GM23248 (cell line): ENCODE measurements at regions not wholly inside any gene's neighbourhood (a gene's known extent, or its start where the extent isn't known, plus 50 kb on each side); places are given as distances from the start of the nearest gene placed in this dataset.

Source experiments
- DNase-seq: peaks from one replicate; pipeline ENCODE4 v3.0.0-alpha.2; 2015
- H2AFZ ChIP-seq: fragments of 200-600 bp; sonication (generic); 2 replicates; pipeline ENCODE4 v1.6.1; 2016; ENCODE audit warnings: antibody characterized with exemption
- H3F3A ChIP-seq: fragments of 200-600 bp; sonication (generic); 2 replicates; pipeline ENCODE4 v1.6.1; 2016; ENCODE audit warnings: mild to moderate bottlenecking, antibody characterized with exemption, mixed run types; ENCODE audit not compliant: insufficient read depth
- H3K27ac ChIP-seq: fragments of 200-600 bp; sonication (generic); 2 replicates; pipeline ENCODE4 v1.5.1; 2016; ENCODE audit warnings: mild to moderate bottlenecking
- H3K27me3 ChIP-seq: fragments of 200-600 bp; sonication (generic); replicated peaks from 2 replicates; pipeline ENCODE4 v1.6.1; 2016; ENCODE audit warnings: mild to moderate bottlenecking; ENCODE audit not compliant: insufficient read depth
- H3K36me3 ChIP-seq: fragments of 200-600 bp; sonication (generic); 2 replicates; pipeline ENCODE4 v1.6.1; 2016; ENCODE audit warnings: low read depth, mild to moderate bottlenecking
- H3K4me1 ChIP-seq: fragments of 200-600 bp; sonication (generic); 2 replicates; pipeline ENCODE4 v1.6.1; 2016; ENCODE audit warnings: mild to moderate bottlenecking; ENCODE audit not compliant: insufficient read depth
- H3K4me2 ChIP-seq: fragments of 200-600 bp; sonication (generic); one replicate; pipeline ENCODE4 v1.6.1; 2016; ENCODE audit warnings: mild to moderate bottlenecking; ENCODE audit not compliant: unreplicated experiment
- H3K4me3 ChIP-seq: fragments of 200-600 bp; sonication (generic); 2 replicates; pipeline ENCODE4 v1.5.1; 2016; ENCODE audit warnings: mild to moderate bottlenecking
- H3K79me2 ChIP-seq: fragments of 200-600 bp; sonication (generic); 2 replicates; pipeline ENCODE4 v1.6.1; 2016; ENCODE audit warnings: mild to moderate bottlenecking; ENCODE audit not compliant: insufficient read depth
- H3K9ac ChIP-seq: fragments of 200-600 bp; sonication (generic); 2 replicates; pipeline ENCODE4 v1.6.1; 2016; ENCODE audit warnings: mild to moderate bottlenecking
- H3K9me2 ChIP-seq: fragments of 200-600 bp; sonication (generic); 2 replicates; pipeline ENCODE4 v1.6.1; 2016; ENCODE audit warnings: mixed run types, mild to moderate bottlenecking, moderate library complexity; ENCODE audit not compliant: insufficient read depth
- H3K9me3 ChIP-seq: fragments of 200-600 bp; sonication (generic); one replicate; pipeline ENCODE4 v1.6.1; 2017; ENCODE audit warnings: low read depth
- H4K20me1 ChIP-seq: fragments of 200-600 bp; sonication (generic); 2 replicates; pipeline ENCODE4 v1.6.0; 2016; ENCODE audit not compliant: insufficient read depth
- EZH2 ChIP-seq: fragments of 200-600 bp; sonication (generic); IDR thresholded peaks from 2 replicates; pipeline ENCODE4 v1.6.1; 2018; ENCODE audit warnings: antibody characterized with exemption, mild to moderate bottlenecking; ENCODE audit not compliant: insufficient read depth, poor library complexity, severe bottlenecking
- EZH2phosphoT487 ChIP-seq: fragments of 200-600 bp; sonication (generic); IDR thresholded peaks from 2 replicates; pipeline ENCODE4 v1.6.1; 2018; ENCODE audit warnings: antibody characterized with exemption, moderate library complexity, mild to moderate bottlenecking, low read depth; ENCODE audit not compliant: insufficient read depth
- WGBS, 2 experiments: methylation state at CpG; one replicate each; pipeline ENCODE4 v1.1.6; 2015 to 2017; ENCODE audit warnings: low lambda C conversion rate in 2 of 2, low coverage in 1 of 2; ENCODE audit errors: missing lambda C conversion rate in 2 of 2; 5-methylcytosine and 5-hydroxymethylcytosine counted together
- in situ Hi-C: fragments of 300-500 bp; cut with MboI; formaldehyde crosslinking; loops from 2 replicates; pipeline ENCODE4 v1.15.0; 2020

GRCh38 chr4:147360301-147360700 is 120.6 kb upstream of the EDNRA start:
- DNase-seq, result peak; percentile 79
- Histone ChIP-seq H3K4me1 (peaks cover 38% of the 10 kb centered on the region), H3K79me2 (no peaks in the 10 kb centered on the region), H3K36me3 (no peaks in the 10 kb centered on the region), H3K27me3 (no peaks in the 10 kb centered on the region), H3K9me3 (no peaks in the 10 kb centered on the region), H3K27ac (peak overlapping the region; percentile 34), H3K9me2 (no peaks in the 10 kb centered on the region), H3K4me2 (peak overlapping the region; percentile 27), H3K4me3 (no peak overlapping the region), H3K9ac (0 out of 2 replicates have a peak overlapping the region, but pooled peaks have one; percentile 4), H3F3A (peaks cover 34% of the 10 kb centered on the region), H2AFZ (no peak overlapping the region), H4K20me1 (no peaks in the 10 kb centered on the region)
- TF ChIP-seq EZH2phosphoT487 (no peak), EZH2 (no peak)
- in situ Hi-C loops, result no loop called here
- 62 to 67% methylated on average over 3 of the region's 3 CpGs for WGBS, 2 experiments

DNA sequence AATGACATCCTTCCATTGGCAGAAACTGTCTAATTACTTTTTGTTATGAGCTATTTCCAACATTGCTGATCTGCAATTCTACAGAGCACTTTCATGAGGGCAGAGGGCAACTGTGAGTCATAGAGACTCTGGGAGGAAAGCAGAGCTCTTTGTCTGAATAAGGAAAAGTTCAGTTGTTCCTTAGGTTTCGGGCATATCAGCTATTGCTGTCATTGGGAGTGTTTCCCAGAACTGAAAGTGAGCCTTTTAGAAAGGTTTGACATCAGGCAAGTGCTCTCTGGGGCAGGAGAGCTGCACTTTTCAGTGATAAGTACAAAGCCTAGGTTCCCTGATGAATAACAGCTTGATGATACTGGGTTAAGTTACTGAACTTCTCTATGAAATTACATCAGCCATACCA is 119.2 kb upstream of the EDNRA start:
- peaks cover 27% of the 10 kb centered on the region for H3K4me1 ChIP-seq
- no peaks in the 10 kb centered on the region for H3K9me3 ChIP-seq
- H3K9ac ChIP-seq, result no peak overlapping the region
- H3F3A ChIP-seq, result peaks cover 29% of the 10 kb centered on the region
- H3K4me2 ChIP-seq, result peak overlapping the region; percentile 46
- peak overlapping the region; percentile 45 for H3K27ac ChIP-seq
- WGBS, 2 experiments, result 27 to 32% methylated on average over 1 of the region's 1 CpG
- in situ Hi-C loops, result no loop called here
- no peaks in the 10 kb centered on the region for H3K9me2 ChIP-seq
- H2AFZ ChIP-seq, result peak overlapping the region; percentile 66
- TF ChIP-seq EZH2phosphoT487 (no peak), EZH2 (no peak)
- no peak overlapping the region for H3K4me3 ChIP-seq
- H3K36me3 ChIP-seq, result no peaks in the 10 kb centered on the region
- DNase-seq, result peak; percentile 80
- H3K79me2 ChIP-seq, result no peaks in the 10 kb centered on the region
- no peaks in the 10 kb centered on the region for H4K20me1 ChIP-seq
- no peaks in the 10 kb centered on the region for H3K27me3 ChIP-seq

GRCh38 chr4:147362938-147363337 is 118.0 kb upstream of the EDNRA start:
- Histone ChIP-seq H3K4me2 (no peak overlapping the region), H3K4me1 (peaks cover 27% of the 10 kb centered on the region), H3K36me3 (no peaks in the 10 kb centered on the region), H3K27ac (no peak overlapping the region), H3K9me2 (no peaks in the 10 kb centered on the region), H3K27me3 (no peaks in the 10 kb centered on the region), H3K4me3 (no peak overlapping the region), H3K9ac (no peak overlapping the region), H3K79me2 (no peaks in the 10 kb centered on the region), H3K9me3 (no peaks in the 10 kb centered on the region), H4K20me1 (no peaks in the 10 kb centered on the region), H3F3A (peaks cover 29% of the 10 kb centered on the region), H2AFZ (0 out of 2 replicates have a peak overlapping the region, but pooled peaks have one; percentile 12)
- in situ Hi-C loops, result no loop called here
- 71 to 77% methylated on average over 4 of the region's 4 CpGs for WGBS, 2 experiments
- DNase-seq, result no peak
- TF ChIP-seq EZH2, result no peak
- no peak for TF ChIP-seq EZH2phosphoT487

GRCh38 chr4:147363514-147363913 is 117.4 kb upstream of the EDNRA start:
- H3K36me3 ChIP-seq, result no peaks in the 10 kb centered on the region
- peaks cover 29% of the 10 kb centered on the region for H3K4me1 ChIP-seq
- H2AFZ ChIP-seq, result no peak overlapping the region
- 93% methylated on average over 2 of the region's 2 CpGs for WGBS, 2 experiments
- TF ChIP-seq EZH2phosphoT487 (no peak), EZH2 (no peak)
- H3K27ac ChIP-seq, result no peak overlapping the region
- H3K9ac ChIP-seq, result no peak overlapping the region
- H3K4me3 ChIP-seq, result no peak overlapping the region
- H3K9me2 ChIP-seq, result no peaks in the 10 kb centered on the region
- in situ Hi-C loops, result no loop called here
- no peak overlapping the region for H3K4me2 ChIP-seq
- peaks cover 29% of the 10 kb centered on the region for H3F3A ChIP-seq
- no peaks in the 10 kb centered on the region for H3K27me3 ChIP-seq
- H4K20me1 ChIP-seq, result no peaks in the 10 kb centered on the region
- H3K9me3 ChIP-seq, result no peaks in the 10 kb centered on the region
- DNase-seq, result no peak
- no peaks in the 10 kb centered on the region for H3K79me2 ChIP-seq

DNA sequence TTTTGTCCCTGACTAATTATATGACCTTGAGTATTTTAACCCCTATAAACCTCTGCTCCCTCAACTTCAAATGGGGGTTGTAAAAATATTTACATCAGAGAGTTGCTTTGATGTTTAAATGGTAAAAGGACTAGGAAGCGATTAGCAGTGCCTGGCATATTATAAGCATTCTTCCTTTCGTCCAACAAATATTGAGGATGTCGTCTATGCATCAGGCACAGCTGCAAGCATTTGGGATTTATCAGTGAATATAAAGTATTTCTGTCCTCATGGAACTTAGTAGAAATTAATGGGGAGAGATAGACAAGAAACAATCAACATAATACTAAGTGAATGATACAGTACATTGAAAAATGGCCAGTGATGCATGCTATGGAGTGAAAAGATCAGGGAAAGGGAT is 115.5 kb upstream of the EDNRA start:
- H3K27ac ChIP-seq, result no peak overlapping the region
- in situ Hi-C loops, result no loop called here
- TF ChIP-seq EZH2 (no peak), EZH2phosphoT487 (no peak)
- no peaks in the 10 kb centered on the region for H3K36me3 ChIP-seq
- H3F3A ChIP-seq, result peaks cover 20% of the 10 kb centered on the region
- H3K4me2 ChIP-seq, result no peak overlapping the region
- 81 to 92% methylated on average over 3 of the region's 3 CpGs for WGBS, 2 experiments
- H3K4me3 ChIP-seq, result no peak overlapping the region
- H3K27me3 ChIP-seq, result no peaks in the 10 kb centered on the region
- no peak for DNase-seq
- no peaks in the 10 kb centered on the region for H3K9me3 ChIP-seq
- H4K20me1 ChIP-seq, result no peaks in the 10 kb centered on the region
- H3K4me1 ChIP-seq, result peaks cover 41% of the 10 kb centered on the region
- H3K79me2 ChIP-seq, result no peaks in the 10 kb centered on the region
- no peak overlapping the region for H2AFZ ChIP-seq
- no peak overlapping the region for H3K9ac ChIP-seq
- no peaks in the 10 kb centered on the region for H3K9me2 ChIP-seq
